ENCODE measurements at regions not wholly inside any gene's neighbourhood (a gene's known extent, or its start where the extent isn't known, plus 50 kb on each side); places are given as distances from the start of the nearest gene placed in this dataset.
"Not testable (repeated sequence)": the region's sequence is repeated elsewhere in the genome, so short reads cannot be mapped to it uniquely, and the experiment has no call there.

- no peak for DNase-seq (ENCODE audit: extremely low read depth, low read depth)
Measured at GRCh38 chr5:72654231-72654630, 147.0 kb upstream of the ZNF366 start.

GRCh38 chr5:72653586-72653985, 146.4 kb upstream of the ZNF366 start:
- DNase-seq (ENCODE audit: extremely low read depth, low read depth), result no peak

- peak; percentile 40 for DNase-seq (ENCODE audit: extremely low read depth, low read depth)
Measured at GRCh38 chr5:72651779-72652178, 144.6 kb upstream of the ZNF366 start.

GRCh38 chr5:72651109-72651508, 143.9 kb upstream of the ZNF366 start:
- DNase-seq (ENCODE audit: extremely low read depth, low read depth), result no peak

GRCh38 chr5:72649449-72649848, 142.2 kb upstream of the ZNF366 start:
- DNase-seq (ENCODE audit: extremely low read depth, low read depth), result no peak

- DNase-seq (ENCODE audit: extremely low read depth, low read depth), result no peak
Measured at GRCh38 chr5:72648480-72648879, 141.3 kb upstream of the ZNF366 start.

GRCh38 chr5:72647806-72648205, 140.6 kb upstream of the ZNF366 start:
- no peak for DNase-seq (ENCODE audit: extremely low read depth, low read depth)

- DNase-seq (ENCODE audit: extremely low read depth, low read depth), result no peak
Measured at GRCh38 chr5:72646246-72646866, 139.1 kb upstream of the ZNF366 start.

GRCh38 chr5:72645064-72645846, 138.0 kb upstream of the ZNF366 start:
- no peak for DNase-seq (ENCODE audit: extremely low read depth, low read depth)

GRCh38 chr5:72644296-72644695, 137.1 kb upstream of the ZNF366 start:
- DNase-seq (ENCODE audit: extremely low read depth, low read depth), result no peak

- no peak for DNase-seq (ENCODE audit: extremely low read depth, low read depth)
Measured at GRCh38 chr5:72641164-72641563, 134.0 kb upstream of the ZNF366 start.

GRCh38 chr5:72637058-72637457, 129.8 kb upstream of the ZNF366 start:
- DNase-seq (ENCODE audit: extremely low read depth, low read depth), result no peak

- DNase-seq (ENCODE audit: extremely low read depth, low read depth), result not testable (repeated sequence)
Measured at GRCh38 chr5:72636565-72636964, 129.4 kb upstream of the ZNF366 start.

- DNase-seq (ENCODE audit: extremely low read depth, low read depth), result no peak
Measured at GRCh38 chr5:72634444-72634843, 127.2 kb upstream of the ZNF366 start.

- no peak for DNase-seq (ENCODE audit: extremely low read depth, low read depth)
Measured at GRCh38 chr5:72633649-72634048, 126.4 kb upstream of the ZNF366 start.

- DNase-seq (ENCODE audit: extremely low read depth, low read depth), result no peak
Measured at GRCh38 chr5:72633041-72633445, 125.8 kb upstream of the ZNF366 start.

- DNase-seq (ENCODE audit: extremely low read depth, low read depth), result no peak
Measured at GRCh38 chr5:72630721-72631120, 123.5 kb upstream of the ZNF366 start.

- no peak for DNase-seq (ENCODE audit: extremely low read depth, low read depth)
Measured at GRCh38 chr5:72630081-72630480, 122.9 kb upstream of the ZNF366 start.

- DNase-seq (ENCODE audit: extremely low read depth, low read depth), result no peak
Measured at GRCh38 chr5:72628771-72629371, 121.7 kb upstream of the ZNF366 start.

GRCh38 chr5:72625332-72625731, 118.1 kb upstream of the ZNF366 start:
- DNase-seq (ENCODE audit: extremely low read depth, low read depth), result no peak

GRCh38 chr5:72624641-72625236, 117.5 kb upstream of the ZNF366 start:
- DNase-seq (ENCODE audit: extremely low read depth, low read depth), result peak; percentile 11

GRCh38 chr5:72623936-72624335, 116.7 kb upstream of the ZNF366 start:
- no peak for DNase-seq (ENCODE audit: extremely low read depth, low read depth)
